ENCODE measurements at regions not wholly inside any gene's neighbourhood (a gene's known extent, or its start where the extent isn't known, plus 50 kb on each side); places are given as distances from the start of the nearest gene placed in this dataset.
"Not testable (repeated sequence)": the region's sequence is repeated elsewhere in the genome, so short reads cannot be mapped to it uniquely, and the experiment has no call there.

DNA sequence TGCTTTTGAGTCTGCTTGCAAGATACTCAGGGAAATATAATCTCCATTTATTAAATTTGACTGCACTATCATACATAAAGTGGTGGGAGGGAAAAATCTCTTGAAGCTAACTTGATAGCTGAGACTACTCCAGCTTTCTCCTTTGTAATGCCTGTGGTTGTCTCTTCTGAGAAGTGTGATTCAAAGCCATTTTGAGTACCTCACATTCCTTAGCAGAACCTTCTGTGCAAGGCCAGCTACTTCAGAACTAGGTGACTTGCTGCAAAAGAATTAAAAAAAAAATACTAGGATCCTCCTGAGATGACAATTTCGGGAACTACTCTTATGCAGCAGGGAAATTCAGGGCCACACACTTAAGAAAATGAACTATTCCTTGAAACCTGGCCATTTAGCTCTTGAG is 294.8 kb downstream of the MDFIC start:
- TF ChIP-seq, protein P1, sequence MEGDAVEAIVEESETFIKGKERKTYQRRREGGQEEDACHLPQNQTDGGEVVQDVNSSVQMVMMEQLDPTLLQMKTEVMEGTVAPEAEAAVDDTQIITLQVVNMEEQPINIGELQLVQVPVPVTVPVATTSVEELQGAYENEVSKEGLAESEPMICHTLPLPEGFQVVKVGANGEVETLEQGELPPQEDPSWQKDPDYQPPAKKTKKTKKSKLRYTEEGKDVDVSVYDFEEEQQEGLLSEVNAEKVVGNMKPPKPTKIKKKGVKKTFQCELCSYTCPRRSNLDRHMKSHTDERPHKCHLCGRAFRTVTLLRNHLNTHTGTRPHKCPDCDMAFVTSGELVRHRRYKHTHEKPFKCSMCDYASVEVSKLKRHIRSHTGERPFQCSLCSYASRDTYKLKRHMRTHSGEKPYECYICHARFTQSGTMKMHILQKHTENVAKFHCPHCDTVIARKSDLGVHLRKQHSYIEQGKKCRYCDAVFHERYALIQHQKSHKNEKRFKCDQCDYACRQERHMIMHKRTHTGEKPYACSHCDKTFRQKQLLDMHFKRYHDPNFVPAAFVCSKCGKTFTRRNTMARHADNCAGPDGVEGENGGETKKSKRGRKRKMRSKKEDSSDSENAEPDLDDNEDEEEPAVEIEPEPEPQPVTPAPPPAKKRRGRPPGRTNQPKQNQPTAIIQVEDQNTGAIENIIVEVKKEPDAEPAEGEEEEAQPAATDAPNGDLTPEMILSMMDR (conservative IDR thresholded peaks at IDR 0.05; ENCODE audit: low read depth, low read length), result no peak
- no peak for DNase-seq (ENCODE audit: low read depth)
- no peak overlapping the region for H3K4me3 ChIP-seq (ENCODE audit: low read length)

DNA sequence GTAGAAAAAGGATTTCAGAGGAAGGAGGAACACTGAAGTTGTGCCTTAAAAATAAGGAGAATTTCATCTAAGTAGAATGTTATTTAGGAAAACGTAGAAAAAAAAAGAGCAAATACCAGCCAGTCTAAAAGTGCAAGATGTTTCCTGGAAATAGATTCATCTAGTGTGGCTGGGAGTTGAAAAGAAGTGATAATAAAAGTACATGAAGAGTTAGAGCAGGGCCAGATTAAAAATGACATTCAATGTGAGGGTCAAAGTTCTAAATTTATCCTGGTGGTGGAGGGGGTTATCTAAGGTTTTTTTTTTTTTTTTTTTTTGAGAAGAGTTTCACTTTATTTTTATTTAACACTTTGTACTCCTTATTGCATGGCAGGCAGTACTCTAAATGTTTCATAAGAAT is 289.3 kb downstream of the MDFIC start:
- H3K4me3 ChIP-seq (ENCODE audit: low read length), result no peak overlapping the region
- TF ChIP-seq, protein P1 (conservative IDR thresholded peaks at IDR 0.05; ENCODE audit: low read depth, low read length), result no peak
- no peak for DNase-seq (ENCODE audit: low read depth)

DNA sequence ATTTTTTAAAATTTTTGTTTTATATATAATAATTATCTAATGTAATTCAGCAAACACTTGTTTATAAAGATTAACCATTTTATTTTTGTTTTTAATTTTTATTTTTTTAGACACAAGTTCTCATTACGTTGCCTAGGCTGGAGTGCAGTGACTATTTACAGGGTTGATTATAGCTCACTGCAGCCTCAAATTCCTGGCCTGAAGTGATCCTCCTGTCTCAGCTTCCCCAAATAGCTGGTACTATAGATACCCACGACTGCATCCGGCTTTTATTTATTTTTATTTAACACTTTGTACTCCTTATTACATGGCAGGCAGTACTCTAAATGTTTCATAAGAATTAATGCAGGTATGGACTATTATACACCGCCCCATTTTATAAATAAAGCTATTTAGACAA is 288.7 kb downstream of the MDFIC start:
- H3K4me3 ChIP-seq (ENCODE audit: low read length), result no peak overlapping the region
- DNase-seq (ENCODE audit: low read depth), result no peak
- TF ChIP-seq, protein P1 (conservative IDR thresholded peaks at IDR 0.05; ENCODE audit: low read depth, low read length), result no peak

DNA sequence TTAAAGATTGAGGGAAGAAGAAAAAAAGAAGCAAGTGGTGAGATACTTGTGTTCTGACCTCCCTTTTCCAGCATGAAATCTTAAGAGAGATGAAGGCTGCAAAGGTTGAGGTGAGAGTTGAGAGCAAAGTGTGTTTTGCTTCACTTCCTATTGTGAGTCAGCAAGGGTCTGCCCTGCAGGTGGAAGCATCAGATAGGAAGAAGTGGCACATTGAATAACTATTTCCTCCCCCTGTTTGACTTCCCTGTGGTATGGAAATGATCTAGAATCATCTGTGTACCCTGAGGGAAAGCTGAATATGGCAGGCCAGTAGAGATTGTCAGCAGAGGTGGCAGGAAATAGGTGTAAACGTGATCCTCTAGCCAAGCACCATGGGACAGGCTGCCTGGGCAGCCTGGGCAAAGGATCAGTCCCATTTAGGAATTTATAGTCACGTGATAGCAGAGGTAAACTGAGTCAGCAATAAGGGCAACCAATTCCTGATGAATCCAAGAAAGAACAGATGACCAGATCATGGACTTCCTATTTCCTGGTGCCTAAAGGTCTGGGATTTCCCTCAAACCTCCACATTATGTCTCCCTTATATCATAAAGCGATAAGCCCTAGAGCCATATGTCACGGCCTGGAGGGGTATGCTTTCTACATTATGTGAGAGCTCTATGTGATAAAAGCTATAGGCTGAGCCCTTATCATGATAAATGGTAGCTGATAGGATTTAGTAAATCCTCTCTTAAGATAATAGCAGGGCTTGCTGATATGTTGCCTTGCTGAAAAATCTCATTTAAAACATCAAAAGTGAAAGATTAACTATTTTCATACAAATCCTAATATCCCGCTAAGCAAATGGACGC is 287.0 kb downstream of the MDFIC start:
- TF ChIP-seq, protein P1 (conservative IDR thresholded peaks at IDR 0.05; ENCODE audit: low read depth, low read length), result no peak
- no peak overlapping the region for H3K4me3 ChIP-seq (ENCODE audit: low read length)
- no peak for DNase-seq (ENCODE audit: low read depth)

DNA sequence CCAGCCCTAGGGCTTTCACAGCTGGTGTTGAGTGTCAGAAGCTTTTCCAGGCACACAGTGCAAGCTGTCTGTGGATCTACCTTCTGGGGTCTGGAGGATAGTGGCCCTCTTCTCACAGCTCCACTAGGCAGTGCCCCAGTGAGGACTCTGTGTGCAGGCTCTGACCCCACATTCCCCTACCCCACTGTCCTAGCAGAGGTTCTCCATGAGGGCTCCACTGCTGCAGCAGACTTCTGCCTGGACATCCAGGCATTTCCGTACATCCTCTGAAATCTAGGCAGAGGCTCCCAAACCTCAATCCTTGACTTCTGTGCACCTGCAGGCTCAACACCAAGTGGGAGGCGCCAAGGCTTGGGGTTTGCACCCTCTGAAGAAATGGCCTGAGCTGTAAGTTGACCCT is 284.5 kb downstream of the MDFIC start:
- not testable (repeated sequence) for H3K4me3 ChIP-seq (ENCODE audit: low read length); DNase-seq (ENCODE audit: low read depth)

DNA sequence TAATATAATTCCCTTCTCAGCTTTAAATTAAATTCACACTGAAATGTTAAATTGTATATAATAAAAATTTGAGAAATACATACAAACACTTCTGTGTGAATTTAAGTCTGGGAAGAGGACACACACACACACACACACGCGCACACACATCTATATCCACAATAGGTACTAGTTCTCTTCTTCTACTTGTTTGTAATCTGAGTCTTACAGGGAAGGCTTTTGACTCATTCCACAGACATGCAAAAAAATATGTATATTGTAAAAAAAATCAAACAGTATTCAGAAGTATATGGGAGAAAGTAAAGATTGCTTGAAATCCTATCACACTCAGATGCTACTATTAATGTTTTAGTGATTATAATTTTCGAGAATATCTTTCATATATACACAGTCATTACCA is 276.2 kb downstream of the MDFIC start:
- no peak for DNase-seq (ENCODE audit: low read depth)
- H3K4me3 ChIP-seq (ENCODE audit: low read length), result no peak overlapping the region
- TF ChIP-seq, protein P1 (conservative IDR thresholded peaks at IDR 0.05; ENCODE audit: low read depth, low read length), result no peak

DNA sequence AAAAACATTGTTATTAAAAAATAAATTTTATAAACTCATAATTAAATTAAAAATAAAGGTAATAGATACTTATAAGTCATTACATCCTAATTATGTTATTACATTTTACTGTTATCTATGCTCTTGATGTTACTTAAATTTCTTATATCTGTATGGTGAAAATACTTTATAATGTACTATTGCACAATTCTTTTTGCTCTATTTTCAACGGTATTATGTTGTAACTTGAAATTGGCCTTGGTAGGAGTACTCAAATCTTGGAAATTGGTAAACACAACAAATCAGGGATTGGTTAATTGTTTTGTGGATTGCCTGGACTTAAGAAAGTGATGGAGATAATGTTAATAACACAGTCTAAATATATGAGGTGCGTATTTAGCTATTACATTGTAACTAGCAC is 273.3 kb downstream of the MDFIC start:
- TF ChIP-seq, protein P1 (conservative IDR thresholded peaks at IDR 0.05; ENCODE audit: low read depth, low read length), result no peak
- no peak for DNase-seq (ENCODE audit: low read depth)
- H3K4me3 ChIP-seq (ENCODE audit: low read length), result no peak overlapping the region
